ENCODE measurements at regions not wholly inside any gene's neighbourhood (a gene's known extent, or its start where the extent isn't known, plus 50 kb on each side); places are given as distances from the start of the nearest gene placed in this dataset.

DNA sequence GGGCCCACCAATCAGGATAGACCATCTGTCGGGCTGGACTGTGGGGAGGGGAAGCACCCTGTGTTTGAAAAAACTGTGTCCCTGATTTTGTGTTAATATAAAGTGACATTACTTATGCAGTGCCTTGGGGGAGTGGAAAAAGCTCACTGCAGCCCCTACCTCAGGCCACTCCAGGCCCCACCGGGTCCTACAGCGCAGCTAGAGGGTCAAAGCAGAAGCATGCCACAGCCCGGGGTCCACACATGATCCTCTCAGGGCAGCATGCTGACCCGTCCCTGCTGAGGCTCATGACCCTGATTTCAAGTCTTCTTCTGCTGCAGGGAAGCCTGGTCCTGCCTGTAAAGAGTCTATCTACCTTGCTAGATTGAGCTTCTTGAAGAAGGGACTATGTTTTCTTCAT, 133.0 kb upstream of the PLCB4 start:
- 95% methylated on average over 5 of the region's 5 CpGs for WGBS
- no peak for DNase-seq
- intact Hi-C loops (cut with DNase I): no loop called here

DNA sequence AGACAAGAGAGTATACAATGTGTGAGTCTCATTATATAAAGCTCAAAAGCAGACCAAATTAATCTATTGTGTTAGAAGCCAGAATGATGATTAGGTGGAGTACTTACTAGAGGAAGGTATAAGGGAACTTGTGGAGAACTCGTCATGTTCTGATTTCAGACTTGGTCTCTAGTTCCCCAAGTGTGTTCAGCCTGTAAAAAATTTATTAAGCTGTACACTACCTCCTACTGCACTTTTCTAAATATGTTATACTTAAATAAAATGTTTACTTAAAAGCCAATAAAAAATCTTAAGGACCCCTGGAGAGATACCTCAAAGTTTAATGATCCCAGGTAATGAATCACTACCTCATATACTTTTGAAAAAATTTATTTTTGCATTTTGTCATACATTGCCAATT, 130.4 kb upstream of the PLCB4 start:
- DNase-seq (no peak), ATAC-seq (no peak)
- Histone ChIP-seq H3K4me3 (ENCODE audit: low read length) (no peak overlapping the region), H3K4me1 (ENCODE audit: control insufficient read depth, insufficient read depth, low read length) (no peaks in the 10 kb centered on the region), H3K9me3 (ENCODE audit: control insufficient read depth, low read length) (no peaks in the 10 kb centered on the region), H3K27me3 (ENCODE audit: control insufficient read depth, insufficient read depth) (no peaks in the 10 kb centered on the region), H3K27ac (ENCODE audit: low read length) (no peak overlapping the region)
- WGBS: 98% methylated on average over 1 of the region's 1 CpG
- intact Hi-C loops (cut with DNase I): no loop called here

More for the DNA sequence above, 133.0 kb upstream of the PLCB4 start:
- no peak for ATAC-seq
- no peaks in the 10 kb centered on the region for H3K9me3 ChIP-seq (ENCODE audit: control insufficient read depth, low read length)
- H3K27me3 ChIP-seq (ENCODE audit: control insufficient read depth, insufficient read depth): no peaks in the 10 kb centered on the region
- peaks cover 3% of the 10 kb centered on the region for H3K4me1 ChIP-seq (ENCODE audit: control insufficient read depth, insufficient read depth, low read length)
- H3K27ac ChIP-seq (ENCODE audit: low read length): no peak overlapping the region
- no peak overlapping the region for H3K4me3 ChIP-seq (ENCODE audit: low read length)

- 85% methylated on average over 2 of the region's 2 CpGs for WGBS
- H3K9me3 ChIP-seq (ENCODE audit: control insufficient read depth, low read length): no peaks in the 10 kb centered on the region
- no peak overlapping the region for H3K4me3 ChIP-seq (ENCODE audit: low read length)
- H3K27me3 ChIP-seq (ENCODE audit: control insufficient read depth, insufficient read depth): no peaks in the 10 kb centered on the region
- no peak overlapping the region for H3K27ac ChIP-seq (ENCODE audit: low read length)
- H3K4me1 ChIP-seq (ENCODE audit: control insufficient read depth, insufficient read depth, low read length): no peaks in the 10 kb centered on the region
- ATAC-seq (no peak), DNase-seq (no peak)
- intact Hi-C loops (cut with DNase I): no loop called here
Measured at GRCh38 chr20:8940326-8940725, 128.6 kb upstream of the PLCB4 start.

DNA sequence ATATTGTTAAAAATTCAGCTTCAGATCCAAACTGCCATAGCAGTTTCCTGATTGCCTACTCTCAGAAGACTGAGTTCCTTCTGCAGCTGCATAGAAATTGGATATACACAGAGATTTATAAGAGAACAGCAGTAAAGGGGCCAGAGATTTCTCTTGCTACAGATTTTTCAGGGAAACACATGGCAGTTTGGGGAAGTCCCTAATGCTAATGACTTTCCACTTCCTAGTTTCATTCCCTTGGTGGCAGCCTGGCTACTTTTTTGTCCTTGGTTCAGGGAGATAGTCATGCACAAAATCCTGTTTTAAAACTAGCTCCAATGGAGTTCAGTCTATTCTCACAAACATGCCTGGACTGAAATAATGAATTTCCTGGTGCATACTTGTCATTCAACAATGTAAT, 125.3 kb upstream of the PLCB4 start:
- H3K4me3 ChIP-seq (ENCODE audit: low read length): no peak overlapping the region
- DNase-seq: no peak
- no peaks in the 10 kb centered on the region for H3K9me3 ChIP-seq (ENCODE audit: control insufficient read depth, low read length)
- no peaks in the 10 kb centered on the region for H3K27me3 ChIP-seq (ENCODE audit: control insufficient read depth, insufficient read depth)
- intact Hi-C loops (cut with DNase I): no loop called here
- no peaks in the 10 kb centered on the region for H3K4me1 ChIP-seq (ENCODE audit: control insufficient read depth, insufficient read depth, low read length)
- H3K27ac ChIP-seq (ENCODE audit: low read length): no peak overlapping the region
- no peak for ATAC-seq

- Histone ChIP-seq H3K27me3 (ENCODE audit: control insufficient read depth, insufficient read depth) (no peaks in the 10 kb centered on the region), H3K27ac (ENCODE audit: low read length) (peak overlapping the region; percentile 9), H3K4me3 (ENCODE audit: low read length) (no peak overlapping the region), H3K9me3 (ENCODE audit: control insufficient read depth, low read length) (no peaks in the 10 kb centered on the region), H3K4me1 (ENCODE audit: control insufficient read depth, insufficient read depth, low read length) (no peaks in the 10 kb centered on the region)
- 36% methylated on average over 6 of the region's 6 CpGs for WGBS
- DNase-seq (no peak), ATAC-seq (peak in 1 of 2 donors; percentile 66)
- intact Hi-C loops (cut with DNase I): no loop called here
Measured at GRCh38 chr20:8946036-8946940, 122.6 kb upstream of the PLCB4 start.

DNA sequence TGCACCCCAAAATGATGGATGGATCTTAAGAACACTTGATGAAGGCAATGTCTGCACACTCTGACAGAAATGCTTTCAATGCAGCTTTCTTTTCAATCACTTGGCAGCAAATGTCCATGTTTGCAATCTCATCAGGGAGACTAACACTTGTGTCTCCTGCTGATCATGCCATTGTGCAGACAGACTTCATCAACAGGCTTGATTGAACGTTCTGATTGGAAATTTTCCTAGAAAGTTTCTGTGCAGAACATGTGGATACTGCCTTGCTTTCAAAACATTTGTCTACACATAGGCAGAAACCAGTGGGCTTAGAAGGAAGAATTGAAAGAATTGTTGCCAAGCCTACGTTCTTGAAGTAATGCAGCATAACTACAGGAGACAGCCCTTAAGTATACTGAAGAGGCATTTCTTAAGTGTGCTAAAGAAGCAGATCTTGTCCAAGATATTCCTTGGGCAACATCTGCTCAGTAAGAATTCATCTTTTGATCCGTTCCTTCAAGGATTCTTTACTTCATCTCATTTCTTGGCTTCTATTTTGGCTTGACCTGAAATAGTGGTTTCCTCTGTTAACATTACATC, 120.4 kb upstream of the PLCB4 start:
- DNase-seq (no peak), ATAC-seq (no peak)
- no peaks in the 10 kb centered on the region for H3K9me3 ChIP-seq (ENCODE audit: control insufficient read depth, low read length)
- H3K27me3 ChIP-seq (ENCODE audit: control insufficient read depth, insufficient read depth): no peaks in the 10 kb centered on the region
- no peak overlapping the region for H3K27ac ChIP-seq (ENCODE audit: low read length)
- H3K4me3 ChIP-seq (ENCODE audit: low read length): no peak overlapping the region
- H3K4me1 ChIP-seq (ENCODE audit: control insufficient read depth, insufficient read depth, low read length): no peaks in the 10 kb centered on the region
- intact Hi-C loops (cut with DNase I): no loop called here
- 67% methylated on average over 3 of the region's 3 CpGs for WGBS

GRCh38 chr20:8951164-8951563, 117.7 kb upstream of the PLCB4 start:
- DNase-seq (no peak), ATAC-seq (no peak)
- intact Hi-C loops (cut with DNase I): no loop called here
- Histone ChIP-seq H3K4me1 (ENCODE audit: control insufficient read depth, insufficient read depth, low read length) (no peaks in the 10 kb centered on the region), H3K27me3 (ENCODE audit: control insufficient read depth, insufficient read depth) (no peaks in the 10 kb centered on the region), H3K9me3 (ENCODE audit: control insufficient read depth, low read length) (no peaks in the 10 kb centered on the region), H3K4me3 (ENCODE audit: low read length) (no peak overlapping the region), H3K27ac (ENCODE audit: low read length) (no peak overlapping the region)
- WGBS: 91% methylated on average over 4 of the region's 4 CpGs

DNA sequence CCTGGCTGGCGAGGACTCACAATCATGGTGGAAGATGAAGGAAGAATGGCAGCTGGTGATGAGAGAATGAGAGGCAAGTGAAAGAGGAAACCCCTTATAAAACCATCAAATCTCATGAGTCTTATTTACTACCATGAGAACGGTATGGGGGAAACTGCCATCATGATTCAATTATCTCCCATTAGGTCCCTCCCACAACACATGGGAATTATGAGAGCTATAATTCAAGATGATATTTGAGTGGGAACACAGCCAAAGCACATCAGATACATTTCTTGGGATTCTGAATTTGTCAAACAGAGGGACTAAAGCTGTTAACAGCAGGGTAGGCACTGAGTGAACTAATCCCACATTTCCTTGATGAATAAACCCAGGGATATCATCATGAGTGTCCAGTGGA, 116.2 kb upstream of the PLCB4 start:
- no peaks in the 10 kb centered on the region for H3K9me3 ChIP-seq (ENCODE audit: control insufficient read depth, low read length)
- intact Hi-C loops (cut with DNase I): no loop called here
- ATAC-seq (no peak), DNase-seq (no peak)
- H3K27me3 ChIP-seq (ENCODE audit: control insufficient read depth, insufficient read depth): no peaks in the 10 kb centered on the region
- H3K4me1 ChIP-seq (ENCODE audit: control insufficient read depth, insufficient read depth, low read length): no peaks in the 10 kb centered on the region
- H3K4me3 ChIP-seq (ENCODE audit: low read length): no peak overlapping the region
- 69% methylated on average over 2 of the region's 2 CpGs for WGBS
- no peak overlapping the region for H3K27ac ChIP-seq (ENCODE audit: low read length)

DNA sequence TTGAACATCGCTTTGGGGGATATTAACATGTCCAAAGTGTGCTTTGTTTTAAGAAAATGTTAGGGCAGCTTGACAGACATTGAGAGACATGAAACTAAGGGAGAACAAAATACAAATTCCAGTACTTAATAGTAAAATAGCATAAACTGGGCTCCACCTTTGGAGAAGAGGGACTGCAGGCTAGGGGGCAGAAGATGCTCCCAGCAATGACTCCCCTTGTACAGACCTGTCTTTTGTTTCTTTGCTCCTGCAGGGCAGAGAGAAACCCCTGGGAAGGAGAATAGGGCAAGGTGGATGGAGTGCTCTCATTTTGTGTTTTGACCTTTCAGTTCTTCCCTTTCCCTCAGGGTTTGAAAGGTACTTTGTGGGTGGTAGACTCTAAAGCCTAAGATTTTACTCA, 115.6 kb upstream of the PLCB4 start:
- Histone ChIP-seq H3K27me3 (ENCODE audit: control insufficient read depth, insufficient read depth) (no peaks in the 10 kb centered on the region), H3K4me3 (ENCODE audit: low read length) (no peak overlapping the region), H3K9me3 (ENCODE audit: control insufficient read depth, low read length) (no peaks in the 10 kb centered on the region), H3K4me1 (ENCODE audit: control insufficient read depth, insufficient read depth, low read length) (no peaks in the 10 kb centered on the region), H3K27ac (ENCODE audit: low read length) (no peak overlapping the region)
- WGBS: 93% methylated on average over 1 of the region's 1 CpG
- DNase-seq: no peak
- intact Hi-C loops (cut with DNase I): no loop called here
- no peak for ATAC-seq

- 93% methylated on average over 4 of the region's 4 CpGs for WGBS
- ATAC-seq (no peak), DNase-seq (no peak)
- intact Hi-C loops (cut with DNase I): no loop called here
- Histone ChIP-seq H3K9me3 (ENCODE audit: control insufficient read depth, low read length) (no peaks in the 10 kb centered on the region), H3K27ac (ENCODE audit: low read length) (no peak overlapping the region), H3K27me3 (ENCODE audit: control insufficient read depth, insufficient read depth) (no peaks in the 10 kb centered on the region), H3K4me1 (ENCODE audit: control insufficient read depth, insufficient read depth, low read length) (no peaks in the 10 kb centered on the region), H3K4me3 (ENCODE audit: low read length) (no peak overlapping the region)
Measured at GRCh38 chr20:8960241-8960640, 108.6 kb upstream of the PLCB4 start.

- ATAC-seq (no peak), DNase-seq (no peak)
- intact Hi-C loops (cut with DNase I): no loop called here
Measured at GRCh38 chr20:8963330-8963729, 105.6 kb upstream of the PLCB4 start.

More at GRCh38 chr20:8963330-8963729, 105.6 kb upstream of the PLCB4 start:
- Histone ChIP-seq H3K27me3 (ENCODE audit: control insufficient read depth, insufficient read depth) (no peaks in the 10 kb centered on the region), H3K9me3 (ENCODE audit: control insufficient read depth, low read length) (no peaks in the 10 kb centered on the region), H3K4me3 (ENCODE audit: low read length) (no peak overlapping the region), H3K27ac (ENCODE audit: low read length) (no peak overlapping the region), H3K4me1 (ENCODE audit: control insufficient read depth, insufficient read depth, low read length) (peaks cover under 1% of the 10 kb centered on the region)

Data from right cardiac atrium (tissue), 5 donors.